ENCODE measurements at regions not wholly inside any gene's neighbourhood (a gene's known extent, or its start where the extent isn't known, plus 50 kb on each side); places are given as distances from the start of the nearest gene placed in this dataset.

GRCh38 chrX:116827063-116827462, 364.3 kb upstream of the CT83 start:
- Histone ChIP-seq H3K79me1 (ENCODE audit: low read depth, low read length) (no peaks in the 10 kb centered on the region), H2BK15ac (ENCODE audit: low read length) (no peak overlapping the region), H4K8ac (ENCODE audit: low read depth, low read length) (no peak overlapping the region), H3K4me3 (ENCODE audit: low read length in 2 of 2) (no peak overlapping the region), H3K23ac (ENCODE audit: low read depth, low read length, poor library complexity) (no peak overlapping the region), H2BK5ac (ENCODE audit: low read length) (no peak overlapping the region), H3K9me3 (replicated peaks in 1 of 2; ENCODE audit: control insufficient read depth in 2 of 2, insufficient read depth in 1 of 2, low read depth in 1 of 2, low read length in 2 of 2) (no peaks in the 10 kb centered on the region), H3K27me3 (ENCODE audit: control insufficient read depth in 3 of 3, insufficient read depth in 3 of 3, low read depth in 1 of 3, low read length in 3 of 3) (no peaks in the 10 kb centered on the region), H3K36me3 (replicated peaks in 1 of 2; ENCODE audit: control insufficient read depth in 2 of 2, insufficient read depth in 2 of 2, low read length in 2 of 2) (no peaks in the 10 kb centered on the region), H3K18ac (ENCODE audit: low read length) (no peak overlapping the region), H4K91ac (ENCODE audit: low read depth, low read length, poor library complexity) (no peak overlapping the region), H2AK5ac (ENCODE audit: low read depth, low read length) (no peak overlapping the region), H3K4ac (ENCODE audit: low read length) (no peak overlapping the region), H2BK120ac (ENCODE audit: low read depth, low read length) (no peak overlapping the region), H3K27ac (replicated peaks; ENCODE audit: low read length) (no peak overlapping the region), H2BK12ac (ENCODE audit: low read length) (no peak overlapping the region), H2AFZ (ENCODE audit: low read length) (no peak overlapping the region), H3K4me2 (ENCODE audit: insufficient read depth, low read length, poor library complexity, severe bottlenecking) (no peak overlapping the region), H3K14ac (ENCODE audit: low read length) (no peak overlapping the region), H3K4me1 (ENCODE audit: control insufficient read depth in 2 of 2, insufficient read depth in 1 of 2, low read depth in 1 of 2, low read length in 2 of 2) (no peaks in the 10 kb centered on the region), H3K9ac (ENCODE audit: low read depth, low read length, poor library complexity) (no peak overlapping the region)
- no peak for DNase-seq (ENCODE audit: low spot score)
- WGBS, 2 donors (ENCODE audit: extremely low coverage in 2 of 2, insufficient read length in 2 of 2, insufficient replicate concordance in 1 of 2), result no CpG with 5 or more reads among the region's 4 CpGs

GRCh38 chrX:116824785-116825184, 362.0 kb upstream of the CT83 start:
- Histone ChIP-seq H3K4me1 (ENCODE audit: control insufficient read depth in 2 of 2, insufficient read depth in 1 of 2, low read depth in 1 of 2, low read length in 2 of 2) (no peaks in the 10 kb centered on the region), H3K4me2 (ENCODE audit: insufficient read depth, low read length, poor library complexity, severe bottlenecking) (no peak overlapping the region), H3K18ac (ENCODE audit: low read length) (no peak overlapping the region), H3K9me3 (replicated peaks in 1 of 2; ENCODE audit: control insufficient read depth in 2 of 2, insufficient read depth in 1 of 2, low read depth in 1 of 2, low read length in 2 of 2) (no peaks in the 10 kb centered on the region), H2BK15ac (ENCODE audit: low read length) (no peak overlapping the region), H3K27me3 (ENCODE audit: control insufficient read depth in 3 of 3, insufficient read depth in 3 of 3, low read depth in 1 of 3, low read length in 3 of 3) (no peaks in the 10 kb centered on the region), H2AFZ (ENCODE audit: low read length) (no peak overlapping the region), H3K23ac (ENCODE audit: low read depth, low read length, poor library complexity) (no peak overlapping the region), H3K4ac (ENCODE audit: low read length) (no peak overlapping the region), H3K14ac (ENCODE audit: low read length) (no peak overlapping the region), H4K91ac (ENCODE audit: low read depth, low read length, poor library complexity) (no peak overlapping the region), H2AK5ac (ENCODE audit: low read depth, low read length) (no peak overlapping the region), H3K9ac (ENCODE audit: low read depth, low read length, poor library complexity) (no peak overlapping the region), H2BK5ac (ENCODE audit: low read length) (no peak overlapping the region), H3K4me3 (ENCODE audit: low read length in 2 of 2) (no peak overlapping the region), H3K79me1 (ENCODE audit: low read depth, low read length) (no peaks in the 10 kb centered on the region), H3K27ac (replicated peaks; ENCODE audit: low read length) (no peak overlapping the region), H2BK120ac (ENCODE audit: low read depth, low read length) (no peak overlapping the region), H3K36me3 (replicated peaks in 1 of 2; ENCODE audit: control insufficient read depth in 2 of 2, insufficient read depth in 2 of 2, low read length in 2 of 2) (no peaks in the 10 kb centered on the region), H2BK12ac (ENCODE audit: low read length) (no peak overlapping the region), H4K8ac (ENCODE audit: low read depth, low read length) (no peak overlapping the region)
- peak; percentile 3 for DNase-seq (ENCODE audit: low spot score)
- WGBS, 2 donors (ENCODE audit: extremely low coverage in 2 of 2, insufficient read length in 2 of 2, insufficient replicate concordance in 1 of 2), result no CpG with 5 or more reads among the region's 1 CpG

GRCh38 chrX:116823677-116824076, 360.9 kb upstream of the CT83 start:
- Histone ChIP-seq H3K27me3 (ENCODE audit: control insufficient read depth in 3 of 3, insufficient read depth in 3 of 3, low read depth in 1 of 3, low read length in 3 of 3) (no peaks in the 10 kb centered on the region), H3K4ac (ENCODE audit: low read length) (no peak overlapping the region), H2BK5ac (ENCODE audit: low read length) (no peak overlapping the region)

GRCh38 chrX:116806288-116806802, 343.6 kb upstream of the CT83 start:
- Histone ChIP-seq H3K27me3 (ENCODE audit: control insufficient read depth in 3 of 3, insufficient read depth in 3 of 3, low read depth in 1 of 3, low read length in 3 of 3) (peaks cover 0 to 5% (median 0%) of the 10 kb centered on the region in 3 experiments), H2BK12ac (ENCODE audit: low read length) (no peak overlapping the region), H3K23ac (ENCODE audit: low read depth, low read length, poor library complexity) (no peak overlapping the region), H2BK5ac (ENCODE audit: low read length) (no peak overlapping the region), H2AFZ (ENCODE audit: low read length) (no peak overlapping the region), H2BK120ac (ENCODE audit: low read depth, low read length) (no peak overlapping the region), H3K4me1 (ENCODE audit: control insufficient read depth in 2 of 2, insufficient read depth in 1 of 2, low read depth in 1 of 2, low read length in 2 of 2) (no peaks in the 10 kb centered on the region), H3K27ac (replicated peaks; ENCODE audit: low read length) (no peak overlapping the region), H3K36me3 (replicated peaks in 1 of 2; ENCODE audit: control insufficient read depth in 2 of 2, insufficient read depth in 2 of 2, low read length in 2 of 2) (no peaks in the 10 kb centered on the region), H3K4me2 (ENCODE audit: insufficient read depth, low read length, poor library complexity, severe bottlenecking) (no peak overlapping the region), H4K91ac (ENCODE audit: low read depth, low read length, poor library complexity) (no peak overlapping the region), H4K8ac (ENCODE audit: low read depth, low read length) (no peak overlapping the region), H3K4me3 (ENCODE audit: low read length in 2 of 2) (no peak overlapping the region), H3K79me1 (ENCODE audit: low read depth, low read length) (no peaks in the 10 kb centered on the region), H3K9me3 (replicated peaks in 1 of 2; ENCODE audit: control insufficient read depth in 2 of 2, insufficient read depth in 1 of 2, low read depth in 1 of 2, low read length in 2 of 2) (no peaks in the 10 kb centered on the region), H3K4ac (ENCODE audit: low read length) (no peak overlapping the region), H3K9ac (ENCODE audit: low read depth, low read length, poor library complexity) (no peak overlapping the region), H3K14ac (ENCODE audit: low read length) (no peak overlapping the region), H3K18ac (ENCODE audit: low read length) (no peak overlapping the region), H2AK5ac (ENCODE audit: low read depth, low read length) (no peak overlapping the region), H2BK15ac (ENCODE audit: low read length) (no peak overlapping the region)
- no CpG with 5 or more reads among the region's 1 CpG for WGBS, 2 donors (ENCODE audit: extremely low coverage in 2 of 2, insufficient read length in 2 of 2, insufficient replicate concordance in 1 of 2)
- DNase-seq (ENCODE audit: low spot score), result no peak

More at GRCh38 chrX:116823677-116824076, 360.9 kb upstream of the CT83 start:
- no peak for DNase-seq (ENCODE audit: low spot score)
- H2AFZ ChIP-seq (ENCODE audit: low read length), result no peak overlapping the region
- H4K8ac ChIP-seq (ENCODE audit: low read depth, low read length), result no peak overlapping the region
- H2BK120ac ChIP-seq (ENCODE audit: low read depth, low read length), result no peak overlapping the region
- H3K9me3 ChIP-seq (replicated peaks in 1 of 2; ENCODE audit: control insufficient read depth in 2 of 2, insufficient read depth in 1 of 2, low read depth in 1 of 2, low read length in 2 of 2), result no peaks in the 10 kb centered on the region
- no peak overlapping the region for H2BK15ac ChIP-seq (ENCODE audit: low read length)
- no peak overlapping the region for H3K27ac ChIP-seq (replicated peaks; ENCODE audit: low read length)
- H3K9ac ChIP-seq (ENCODE audit: low read depth, low read length, poor library complexity), result no peak overlapping the region
- no peak overlapping the region for H3K4me3 ChIP-seq (ENCODE audit: low read length in 2 of 2)
- no CpG with 5 or more reads among the region's 2 CpGs for WGBS, 2 donors (ENCODE audit: extremely low coverage in 2 of 2, insufficient read length in 2 of 2, insufficient replicate concordance in 1 of 2)
- no peak overlapping the region for H3K4me2 ChIP-seq (ENCODE audit: insufficient read depth, low read length, poor library complexity, severe bottlenecking)
- no peaks in the 10 kb centered on the region for H3K4me1 ChIP-seq (ENCODE audit: control insufficient read depth in 2 of 2, insufficient read depth in 1 of 2, low read depth in 1 of 2, low read length in 2 of 2)
- no peak overlapping the region for H3K23ac ChIP-seq (ENCODE audit: low read depth, low read length, poor library complexity)
- H4K91ac ChIP-seq (ENCODE audit: low read depth, low read length, poor library complexity), result no peak overlapping the region
- H3K18ac ChIP-seq (ENCODE audit: low read length), result no peak overlapping the region
- no peaks in the 10 kb centered on the region for H3K36me3 ChIP-seq (replicated peaks in 1 of 2; ENCODE audit: control insufficient read depth in 2 of 2, insufficient read depth in 2 of 2, low read length in 2 of 2)
- H2AK5ac ChIP-seq (ENCODE audit: low read depth, low read length), result no peak overlapping the region
- H2BK12ac ChIP-seq (ENCODE audit: low read length), result no peak overlapping the region
- no peaks in the 10 kb centered on the region for H3K79me1 ChIP-seq (ENCODE audit: low read depth, low read length)
- no peak overlapping the region for H3K14ac ChIP-seq (ENCODE audit: low read length)

Data from neuronal stem cell (in vitro differentiated cells).